ENCODE measurements at regions not wholly inside any gene's neighbourhood (a gene's known extent, or its start where the extent isn't known, plus 50 kb on each side); places are given as distances from the start of the nearest gene placed in this dataset.

DNA sequence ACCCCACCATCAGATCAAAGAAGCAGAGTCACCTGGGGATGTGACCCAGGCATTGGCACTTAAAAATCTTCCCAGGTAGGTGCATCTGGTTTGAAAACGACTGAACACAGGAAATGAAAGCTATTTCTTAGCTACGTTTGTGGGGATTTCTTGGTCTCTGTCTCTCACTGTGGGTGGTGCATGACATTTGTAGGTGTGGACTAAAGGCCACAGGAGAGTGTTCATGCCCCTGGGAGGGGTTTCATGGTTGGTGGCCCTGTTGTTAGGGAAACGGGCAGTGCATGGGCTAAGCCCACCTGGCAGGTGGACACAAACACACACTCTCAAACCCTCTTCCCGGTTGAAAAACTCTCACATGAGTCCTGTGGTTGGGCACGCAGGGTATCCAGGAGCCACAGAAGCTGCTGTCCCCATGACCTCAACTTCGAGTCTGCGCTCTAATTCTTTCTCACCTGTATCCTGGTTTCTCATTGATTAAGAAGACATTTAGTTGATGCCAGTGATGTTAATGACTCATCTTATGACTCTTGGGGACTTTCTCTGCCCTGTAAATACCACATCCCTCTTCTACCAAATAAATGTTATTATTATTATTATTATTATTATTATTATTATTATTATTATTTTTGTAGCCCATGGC, 119.4 kb downstream of the MRPS6 start:
- no peak for DNase-seq (ENCODE audit: low spot score)

- no peak for DNase-seq (ENCODE audit: low spot score)
These were observed 122.0 kb downstream of the MRPS6 start for GRCh38 chr21:34195335-34195734.

- no peak for DNase-seq (ENCODE audit: low spot score)
These were observed 123.6 kb downstream of the MRPS6 start for GRCh38 chr21:34196996-34197395.

- DNase-seq (ENCODE audit: low spot score) = no peak
These were observed 124.2 kb downstream of the MRPS6 start for GRCh38 chr21:34197561-34197960.

DNA sequence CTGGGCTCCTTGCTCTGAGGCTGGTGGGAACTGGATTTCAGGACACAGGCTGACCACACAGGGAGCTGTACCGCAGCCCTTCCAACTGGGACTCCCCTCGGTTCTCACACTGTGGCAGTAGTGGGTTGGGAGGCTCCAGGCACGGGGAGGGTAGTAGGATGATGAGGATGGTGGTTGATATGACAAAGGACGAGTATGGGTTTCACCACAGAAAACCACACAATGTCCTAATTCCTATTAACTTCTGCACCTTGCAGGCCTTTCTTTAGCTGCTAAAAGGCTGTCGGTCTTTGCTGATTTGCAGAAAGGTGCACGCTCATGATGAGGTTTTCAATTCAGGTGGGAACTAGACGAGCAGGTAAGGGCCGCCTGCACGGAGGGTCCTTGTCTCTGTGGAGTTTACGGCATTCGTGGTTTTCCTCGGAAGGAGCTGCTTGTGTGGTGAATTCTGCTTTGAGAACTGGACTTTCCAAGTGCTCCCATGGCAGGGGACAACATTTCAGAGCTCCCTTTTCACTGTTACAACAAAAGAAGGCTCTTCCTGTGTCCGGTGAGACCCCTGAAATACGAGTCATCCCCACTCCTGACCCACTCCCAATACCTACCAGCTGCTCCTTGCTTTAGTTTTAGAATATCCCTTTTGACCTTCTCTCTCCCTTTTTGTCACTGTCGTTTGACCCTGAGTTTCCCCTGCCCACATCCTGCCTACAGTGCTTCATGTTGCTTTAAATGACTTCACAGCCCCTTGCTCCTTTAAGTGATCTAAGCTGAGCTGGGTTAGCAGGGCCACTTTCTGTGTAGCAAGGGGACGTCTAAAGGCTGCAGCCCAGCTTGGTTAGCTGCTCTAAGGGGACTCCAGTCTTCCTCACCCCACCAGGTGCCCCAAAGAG, 125.1 kb downstream of the MRPS6 start:
- no peak for DNase-seq (ENCODE audit: low spot score)

DNA sequence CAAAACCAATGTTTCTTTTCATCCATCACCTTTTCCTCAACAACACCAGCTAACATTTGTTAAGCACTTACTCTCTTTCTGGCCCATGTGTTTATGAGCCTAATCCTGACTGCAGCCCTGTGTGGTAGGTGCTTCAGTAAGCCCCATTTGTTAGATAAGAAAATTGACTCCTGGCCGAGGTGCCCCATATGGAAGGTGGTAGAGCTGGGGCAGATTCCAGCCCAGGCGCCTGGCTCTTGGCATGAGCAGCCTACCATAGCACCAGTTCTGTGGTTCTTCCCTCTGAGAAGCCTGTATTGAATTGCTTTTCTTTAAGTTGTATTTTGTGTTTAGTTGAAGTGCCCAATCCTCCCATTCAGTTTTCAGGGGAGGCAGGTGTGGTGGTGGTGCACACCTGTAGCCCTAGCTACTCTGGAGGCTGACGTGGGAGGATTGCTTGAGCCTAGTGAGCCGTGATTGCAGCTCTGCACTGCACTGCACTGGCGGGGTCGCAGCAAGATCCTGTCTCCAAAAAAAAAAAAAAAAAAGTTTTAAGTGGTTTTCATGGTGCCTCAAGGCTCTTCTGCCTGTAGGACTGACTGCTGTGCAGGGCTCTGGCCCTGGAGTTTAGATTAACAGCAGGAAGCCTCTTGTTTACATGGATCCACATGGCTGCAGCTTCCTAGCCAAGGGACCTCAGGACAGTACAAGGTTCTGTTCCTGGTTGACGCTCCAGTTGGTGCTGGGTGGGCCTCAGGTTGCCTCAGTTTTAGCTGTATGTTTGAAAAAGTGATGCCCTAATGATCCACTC, 125.9 kb downstream of the MRPS6 start:
- DNase-seq (ENCODE audit: low spot score) = no peak

GRCh38 chr21:34200288-34200905, 127.0 kb downstream of the MRPS6 start:
- no peak for DNase-seq (ENCODE audit: low spot score)

GRCh38 chr21:34201001-34201400, 127.6 kb downstream of the MRPS6 start:
- DNase-seq (ENCODE audit: low spot score) = no peak

GRCh38 chr21:34201481-34201858, 128.1 kb downstream of the MRPS6 start:
- no peak for DNase-seq (ENCODE audit: low spot score)

DNA sequence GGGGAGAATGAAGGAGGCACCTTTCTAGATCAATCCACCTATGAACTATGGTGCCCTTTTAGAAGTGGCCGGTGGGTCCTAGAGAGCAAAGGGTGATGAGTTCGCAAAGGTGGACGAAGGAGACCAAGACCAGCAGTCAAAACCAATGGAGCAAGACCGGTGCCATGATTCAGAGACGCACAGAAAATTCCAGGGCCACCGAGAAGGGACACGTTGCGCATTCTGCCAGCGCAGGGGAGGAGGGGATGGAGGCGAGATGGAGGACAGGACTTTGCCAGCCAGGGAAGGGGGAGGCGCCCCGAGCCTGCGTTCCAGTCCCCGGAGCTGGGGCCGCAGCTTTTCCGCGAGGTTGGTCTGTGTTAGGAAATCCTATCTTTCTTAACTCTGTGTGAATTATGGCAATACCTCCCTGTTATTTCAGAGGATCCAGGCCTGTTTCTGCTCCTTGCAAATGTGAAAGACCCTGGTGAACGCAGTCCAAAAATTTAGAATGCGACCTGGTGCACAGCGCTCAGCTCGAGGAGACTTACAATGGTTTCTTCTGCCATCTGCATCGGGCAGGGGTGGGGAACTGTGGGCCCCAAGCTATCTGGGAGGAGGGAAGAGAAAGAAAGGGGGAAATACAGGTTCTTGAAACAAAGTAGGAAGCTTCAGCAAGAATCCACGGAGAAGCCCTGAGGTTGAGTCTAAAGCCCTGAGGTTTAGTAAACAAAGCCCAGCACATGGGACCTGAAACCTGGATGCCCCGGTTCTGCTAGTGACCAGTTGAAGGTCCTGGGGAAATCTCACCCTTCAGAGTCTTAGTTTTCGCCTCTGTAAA, 129.4 kb downstream of the MRPS6 start:
- DNase-seq (ENCODE audit: low spot score) = peak; percentile 53

- DNase-seq (ENCODE audit: low spot score) = no peak
These were observed 130.6 kb downstream of the MRPS6 start for GRCh38 chr21:34203851-34204420.

DNA sequence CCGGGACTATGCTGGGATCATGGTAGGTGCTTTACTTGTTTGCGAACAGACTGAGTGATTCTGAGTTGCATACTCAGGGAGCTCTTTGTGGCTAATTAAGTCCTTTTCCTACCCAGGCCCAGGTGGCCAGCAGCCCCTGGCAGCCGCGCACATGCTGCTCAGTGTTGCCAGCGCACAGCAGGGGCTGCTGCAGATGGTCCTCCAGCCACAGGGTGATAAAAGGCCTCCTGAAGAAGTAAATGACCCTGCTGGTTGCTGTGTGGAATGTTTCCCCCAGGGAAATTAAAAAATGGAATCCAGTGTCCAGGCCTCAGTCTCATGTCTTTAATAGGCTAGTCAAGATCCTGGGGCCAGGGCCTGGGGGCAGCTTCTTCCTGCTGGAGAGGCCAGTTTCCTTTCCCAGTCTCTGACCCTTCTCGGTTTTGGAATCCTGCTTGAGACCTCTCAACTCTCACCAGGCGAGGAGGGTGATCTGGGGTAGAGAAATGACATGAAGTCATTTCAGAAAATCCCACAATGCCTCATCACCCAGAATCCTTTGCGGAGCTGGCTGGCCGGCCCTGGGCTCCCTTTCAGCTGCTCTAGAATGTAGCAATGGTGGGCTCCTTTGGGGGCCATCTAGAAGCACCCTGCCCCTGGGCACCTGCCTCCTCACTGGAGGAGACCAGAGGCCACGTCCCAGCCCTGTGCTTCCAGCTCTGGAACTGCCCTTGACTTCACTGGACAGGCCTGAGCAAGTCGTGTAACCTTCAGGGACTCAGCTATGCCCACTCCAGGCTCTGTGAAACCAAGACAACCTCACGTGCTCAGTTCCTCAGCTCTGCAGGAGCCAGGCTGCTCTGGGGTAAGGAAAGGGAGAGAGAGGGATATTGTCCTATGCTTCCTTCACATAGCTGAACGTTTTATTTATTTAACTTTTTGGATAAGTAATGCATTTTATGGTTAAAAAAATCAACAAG, 131.4 kb downstream of the MRPS6 start:
- DNase-seq (ENCODE audit: low spot score) = no peak

GRCh38 chr21:34205811-34206571, 132.6 kb downstream of the MRPS6 start:
- DNase-seq (ENCODE audit: low spot score) = no peak

DNA sequence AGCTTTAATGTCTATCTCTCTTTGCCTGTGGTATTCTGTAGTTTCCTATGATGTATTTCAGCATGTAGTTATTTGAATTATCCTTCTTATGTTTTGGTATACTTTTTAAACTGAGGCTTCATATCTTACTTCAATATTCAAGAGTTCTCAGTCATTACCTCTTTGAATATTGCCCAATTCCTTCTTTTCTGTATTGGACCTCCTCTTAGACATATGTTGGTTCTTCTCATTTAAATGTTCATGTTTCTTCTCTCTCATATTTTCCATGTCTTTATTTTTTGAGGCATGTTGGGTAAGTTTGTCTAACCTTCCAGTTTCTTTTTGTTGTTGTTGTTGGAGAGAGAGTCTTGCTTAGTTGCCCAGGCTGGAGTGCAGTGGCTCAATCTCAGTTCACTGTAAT, 140.6 kb downstream of the MRPS6 start:
- no peak for DNase-seq (ENCODE audit: low spot score)

GRCh38 chr21:34215501-34215900, 142.1 kb downstream of the MRPS6 start:
- no peak for DNase-seq (ENCODE audit: low spot score)

DNA sequence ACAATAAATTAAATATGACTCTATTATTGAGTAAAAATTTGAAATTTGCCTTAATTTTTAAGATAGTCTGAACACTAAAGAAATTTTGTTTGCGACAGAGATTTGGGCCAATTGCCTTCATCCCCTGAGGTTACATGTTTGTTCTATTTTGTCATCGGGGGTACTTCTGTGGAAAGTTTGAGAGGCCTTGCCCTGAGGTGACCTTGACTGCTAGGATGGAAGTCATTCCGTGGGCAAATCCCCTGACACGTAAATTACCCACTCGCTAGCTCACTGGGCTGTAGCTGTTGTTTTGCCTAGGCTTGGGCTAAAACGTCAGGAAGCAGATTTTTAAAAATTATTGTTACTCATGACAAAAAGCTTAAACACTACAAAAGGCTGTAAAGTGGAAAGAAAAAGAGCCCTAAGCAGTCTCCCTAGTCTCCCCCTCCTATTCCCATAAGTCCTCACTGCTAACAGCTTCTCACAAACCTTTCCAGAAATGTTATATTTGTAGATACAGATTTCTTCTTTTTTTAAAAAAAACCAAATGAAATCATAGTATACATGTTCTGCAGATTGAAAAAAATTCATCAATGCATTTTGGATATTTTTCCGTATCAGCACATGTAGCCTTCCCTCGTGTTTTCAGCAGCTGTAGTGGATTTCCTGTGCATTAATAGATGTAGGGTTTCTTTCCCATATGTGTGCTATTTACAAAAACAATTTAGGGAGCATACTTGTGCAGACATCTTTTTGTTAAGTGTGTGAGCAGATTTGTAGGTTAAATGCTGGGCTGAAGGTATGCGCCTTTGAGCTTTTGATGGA, 142.7 kb downstream of the MRPS6 start:
- no peak for DNase-seq (ENCODE audit: low spot score)

DNA sequence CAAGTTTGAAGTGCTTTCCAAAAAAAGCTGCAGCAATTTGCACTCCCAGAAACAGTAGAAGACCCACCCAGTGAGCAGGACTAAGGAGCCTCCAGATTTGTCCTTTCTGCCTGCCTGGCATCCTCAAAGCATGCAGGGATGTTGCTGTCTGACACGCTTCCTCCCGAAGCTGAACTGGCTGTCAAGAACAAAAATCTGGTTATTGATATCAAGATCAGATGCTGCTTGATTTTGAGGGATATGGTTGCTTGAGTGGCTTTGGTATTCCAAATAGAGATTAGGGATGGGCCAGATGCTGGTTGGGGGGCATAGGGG, 143.3 kb downstream of the MRPS6 start:
- no peak for DNase-seq (ENCODE audit: low spot score)

DNA sequence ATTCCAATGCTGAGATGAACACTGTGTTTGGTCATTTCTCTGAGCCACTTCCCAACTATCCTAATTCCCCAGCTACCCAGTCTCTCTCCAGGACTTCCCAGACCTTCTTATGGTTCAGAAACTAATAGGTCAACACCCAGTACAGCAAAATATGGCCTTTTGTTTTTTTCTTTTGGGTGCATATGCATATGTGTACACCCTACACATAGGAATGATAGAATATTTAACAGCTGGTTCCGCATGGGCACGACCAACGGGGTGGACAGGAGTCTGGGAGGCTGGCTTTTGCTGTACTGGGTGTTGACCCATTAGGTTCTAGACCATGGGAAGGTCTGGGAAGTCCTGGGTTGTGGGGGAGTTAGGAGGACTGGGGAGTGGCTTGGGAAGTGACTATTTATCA, 143.9 kb downstream of the MRPS6 start:
- no peak for DNase-seq (ENCODE audit: low spot score)

Data from SW480 (cell line).